ENCODE measurements at regions not wholly inside any gene's neighbourhood (a gene's known extent, or its start where the extent isn't known, plus 50 kb on each side); places are given as distances from the start of the nearest gene placed in this dataset.
"Not testable (repeated sequence)": the region's sequence is repeated elsewhere in the genome, so short reads cannot be mapped to it uniquely, and the experiment has no call there.

- DNase-seq, result peak; percentile 60
Observed at GRCh38 chr9:100714372-100715099, 136.7 kb downstream of the CAVIN4 start.

- peak; percentile 51 for DNase-seq
Observed at GRCh38 chr9:100715100-100715380, 137.2 kb downstream of the CAVIN4 start.

DNA sequence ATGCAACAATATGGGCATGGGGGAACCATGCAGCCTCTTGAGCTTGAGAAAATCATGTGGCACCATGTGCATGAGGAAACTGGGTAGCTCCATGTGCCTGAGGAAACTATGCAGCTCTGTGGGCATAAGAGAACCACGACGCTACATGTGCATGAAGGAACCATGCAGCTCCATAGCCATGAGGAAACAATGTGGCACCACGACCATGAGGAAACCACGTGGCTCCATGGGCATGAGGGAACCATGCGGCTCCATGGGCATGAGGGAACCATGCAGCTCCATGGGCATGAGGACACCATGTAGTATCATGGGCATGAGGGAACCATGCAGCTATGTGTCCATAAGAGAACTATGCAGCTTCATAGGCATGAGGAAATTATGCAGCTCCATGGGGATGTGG lies 140.8 kb downstream of the CAVIN4 start:
- DNase-seq, result no peak

DNA sequence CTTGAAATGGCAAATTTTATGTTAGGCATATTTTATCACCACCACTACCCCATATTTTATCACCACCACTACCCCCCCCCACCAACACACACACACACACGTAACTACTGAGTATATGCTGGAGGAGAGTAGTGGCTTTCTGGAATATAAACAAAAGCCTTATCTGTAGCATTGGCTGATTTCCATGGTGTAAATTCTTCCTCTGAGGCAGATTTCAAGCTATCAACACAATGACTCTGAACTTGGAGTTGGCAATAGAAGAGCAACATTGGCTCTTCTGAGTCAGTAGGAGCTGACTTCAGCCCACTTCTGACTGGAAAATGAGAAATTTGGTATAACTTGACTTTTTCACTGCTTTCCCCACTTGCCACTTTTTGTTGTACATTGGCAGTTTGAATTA lies 143.0 kb downstream of the CAVIN4 start:
- DNase-seq, result no peak

GRCh38 chr9:100724886-100725285 lies 147.0 kb downstream of the CAVIN4 start:
- DNase-seq, result peak; percentile 70

DNA sequence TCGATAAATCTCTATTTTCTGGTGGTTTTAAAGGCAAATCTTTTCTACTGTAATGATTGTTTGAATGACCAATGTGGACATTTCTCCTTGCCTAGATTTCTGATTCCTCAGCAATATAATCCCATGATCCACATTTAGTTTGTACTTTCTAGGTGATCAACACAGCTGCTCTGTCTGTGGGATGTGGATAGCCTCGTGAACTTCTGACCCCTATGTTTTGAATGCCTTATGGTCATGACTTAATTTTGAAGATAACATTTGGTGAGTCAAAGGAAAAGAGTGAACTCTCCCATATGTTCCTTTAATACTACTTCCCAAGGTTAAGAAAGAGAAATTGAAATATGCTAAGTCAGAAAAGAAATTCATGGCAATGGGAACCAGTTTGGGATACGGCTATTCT lies 147.5 kb downstream of the CAVIN4 start:
- DNase-seq, result no peak

DNA sequence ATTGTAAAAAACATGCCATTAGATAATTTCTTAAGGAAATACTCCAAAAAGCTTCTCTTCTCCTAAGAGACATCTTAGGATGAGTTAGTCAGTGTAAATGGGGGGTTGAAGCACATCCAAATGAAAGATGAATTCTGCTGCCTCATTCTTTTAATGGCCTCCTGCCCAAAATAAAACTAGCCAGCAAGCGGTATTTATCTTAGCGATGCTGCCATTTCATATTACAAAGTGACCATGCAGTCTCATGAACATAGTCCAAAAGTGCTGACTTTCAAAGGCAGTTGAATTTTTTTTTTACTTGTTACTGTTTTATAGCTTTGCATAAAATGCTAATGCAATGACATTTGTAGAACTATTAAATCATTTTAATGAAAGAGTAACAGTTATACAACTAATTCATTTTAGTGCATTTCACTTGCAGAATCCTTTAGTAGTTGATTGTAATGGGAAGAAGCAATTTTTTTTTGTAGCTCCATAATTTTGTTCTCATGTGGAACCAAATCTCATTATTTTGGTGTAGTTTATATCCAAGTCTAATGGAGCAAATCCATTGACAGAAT lies 151.5 kb downstream of the CAVIN4 start:
- DNase-seq, result no peak

- DNase-seq, result no peak
Observed at GRCh38 chr9:100730086-100730485, 152.2 kb downstream of the CAVIN4 start.

- DNase-seq, result no peak
Observed at GRCh38 chr9:100731038-100731556, 153.2 kb downstream of the CAVIN4 start.

GRCh38 chr9:100731557-100731956 lies 153.7 kb downstream of the CAVIN4 start:
- no peak for DNase-seq

- no peak for DNase-seq
Observed at GRCh38 chr9:100739208-100739607, 161.3 kb downstream of the CAVIN4 start.

GRCh38 chr9:100739666-100740065 lies 161.8 kb downstream of the CAVIN4 start:
- no peak for DNase-seq

- not testable (repeated sequence) for DNase-seq
Observed at GRCh38 chr9:100748930-100749329, 171.1 kb downstream of the CAVIN4 start.

DNA sequence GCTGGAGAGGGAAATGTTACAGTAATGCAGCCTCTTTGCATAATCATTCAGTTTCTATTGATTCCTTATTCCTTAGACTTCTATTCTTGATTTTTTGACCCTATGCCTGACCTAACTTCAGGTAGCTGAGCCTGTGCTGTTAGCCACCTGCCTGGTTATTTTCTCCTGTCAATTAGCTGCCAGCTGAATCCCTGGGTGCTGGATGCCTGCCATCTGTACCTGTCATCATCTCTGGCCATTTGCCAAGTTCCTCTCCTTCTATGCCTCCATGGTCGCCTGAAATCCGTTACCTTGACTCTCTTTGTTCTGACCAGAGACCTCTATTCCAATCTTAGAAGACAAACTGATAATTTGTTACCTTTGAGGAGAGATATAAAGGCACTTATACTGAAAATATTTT lies 178.3 kb downstream of the CAVIN4 start:
- peak; percentile 94 for DNase-seq

GRCh38 chr9:100759215-100759614 lies 181.3 kb downstream of the CAVIN4 start:
- DNase-seq, result no peak

DNA sequence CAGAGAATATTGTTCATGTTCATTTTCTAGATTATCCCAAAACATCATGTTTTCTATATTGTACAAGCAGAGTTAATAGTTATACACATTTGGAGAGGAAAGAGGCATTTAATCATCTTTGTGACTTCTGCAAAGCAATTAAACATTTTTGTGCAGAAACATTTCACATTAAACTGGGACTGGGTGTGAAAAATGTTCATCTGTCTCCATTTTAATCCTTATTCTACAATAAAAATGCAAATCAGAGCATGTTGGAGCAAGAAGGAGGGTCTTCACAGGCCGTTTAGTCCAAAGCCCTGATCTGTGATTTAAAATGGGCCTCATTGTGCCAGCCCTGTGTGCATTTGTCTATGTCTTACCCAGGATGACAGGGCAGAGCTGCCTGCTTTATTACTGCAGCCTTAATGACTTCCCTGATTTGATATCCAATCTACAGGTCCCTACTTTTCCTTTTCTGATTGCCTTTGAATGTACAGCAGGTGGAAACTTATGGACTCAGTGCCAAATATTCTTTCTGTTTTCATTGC lies 183.5 kb downstream of the CAVIN4 start:
- peak; percentile 51 for DNase-seq

DNA sequence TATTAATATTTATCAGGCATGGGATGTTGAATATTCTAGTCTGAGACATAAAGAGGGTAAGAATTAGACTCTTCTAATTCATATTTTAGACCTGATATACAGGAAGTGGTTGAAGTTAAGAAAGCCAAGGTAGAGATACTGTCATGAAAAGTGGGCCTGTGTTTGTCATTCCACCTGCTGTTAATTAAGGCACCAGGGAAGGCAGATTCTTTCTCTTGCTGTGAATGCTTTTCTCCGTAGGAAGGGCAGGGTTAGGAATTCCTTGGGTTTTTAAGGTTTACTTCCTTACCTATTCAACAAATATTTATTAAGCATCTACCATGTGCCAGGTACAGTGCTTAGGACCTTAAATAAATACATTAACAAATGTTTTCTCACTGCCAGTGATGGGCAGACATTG lies 196.4 kb downstream of the CAVIN4 start:
- DNase-seq, result no peak

DNA sequence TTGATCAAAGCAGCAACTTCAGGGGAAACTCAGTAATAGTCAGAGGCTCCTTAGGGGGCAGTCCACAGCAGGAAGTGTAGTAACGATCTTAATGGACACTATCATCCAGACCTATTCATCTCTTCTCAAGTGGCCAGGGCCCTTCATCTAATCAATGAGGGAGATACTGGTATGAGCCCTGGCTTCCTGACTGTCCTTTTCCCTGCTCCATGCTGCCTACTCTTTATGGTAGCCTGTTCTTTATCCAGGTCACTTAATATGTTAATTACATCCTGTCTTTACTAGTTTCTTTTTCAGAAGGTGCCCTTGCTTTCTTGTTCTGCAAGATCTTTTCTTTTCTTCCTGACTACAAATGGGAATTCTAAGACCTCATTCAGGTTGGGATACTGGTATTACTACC lies 197.1 kb downstream of the CAVIN4 start:
- DNase-seq, result no peak

DNA sequence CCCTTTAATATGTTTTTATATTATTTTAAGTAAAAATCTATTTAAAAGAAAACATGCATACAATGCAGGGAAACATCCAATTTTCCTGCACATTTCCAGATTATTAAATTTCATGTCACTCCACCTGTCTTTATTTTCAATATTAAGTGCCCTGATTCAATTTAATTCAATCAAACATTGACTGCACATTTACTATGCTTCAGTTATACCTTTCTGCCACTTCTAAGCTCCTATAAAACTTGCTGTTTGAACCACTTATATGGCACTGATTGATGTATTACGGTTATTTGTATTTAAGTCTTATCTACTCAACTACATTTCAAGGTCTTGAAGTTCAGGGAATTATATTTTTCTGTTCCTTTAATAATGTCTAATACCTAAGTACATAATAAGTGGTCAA lies 198.0 kb downstream of the CAVIN4 start:
- DNase-seq, result no peak

DNA sequence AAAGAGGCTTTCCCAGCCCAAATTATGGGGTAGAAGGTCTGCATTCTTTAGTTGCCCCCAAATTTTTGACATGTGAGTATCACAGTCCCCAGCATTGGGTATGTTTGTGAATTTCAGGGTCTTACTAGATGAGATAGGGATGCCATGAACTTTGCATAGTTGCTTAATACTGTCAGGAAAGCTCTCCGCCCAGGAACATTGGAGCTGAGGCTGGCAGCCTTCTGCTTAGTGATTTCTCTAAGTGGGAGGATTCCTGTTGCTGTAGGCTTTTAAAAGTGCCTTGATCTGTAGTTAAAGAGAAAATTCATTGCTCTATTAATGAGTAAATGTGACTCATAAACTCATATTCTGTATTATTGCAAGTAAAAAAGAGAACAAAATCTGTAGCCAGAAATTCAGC lies 206.9 kb downstream of the CAVIN4 start:
- DNase-seq, result no peak

DNA sequence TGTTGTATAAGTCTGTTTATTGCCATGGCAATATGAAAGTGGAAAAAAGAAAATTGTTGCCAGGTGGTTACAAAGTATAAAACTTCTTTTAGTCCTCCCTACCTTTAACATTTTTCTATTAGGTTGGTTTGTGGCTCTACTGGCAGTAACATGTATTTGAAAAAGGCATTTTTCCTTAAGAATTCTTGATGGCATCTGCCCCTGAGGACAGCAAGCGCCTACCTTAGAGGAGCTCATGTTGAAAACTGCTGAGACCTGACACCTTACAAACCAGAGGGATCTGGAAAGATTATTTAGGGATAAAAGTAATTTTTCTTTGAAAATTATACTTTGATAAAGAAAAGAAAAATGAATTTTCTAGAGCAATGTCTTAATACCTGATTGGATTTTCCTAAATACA lies 208.1 kb downstream of the CAVIN4 start:
- no peak for DNase-seq

GRCh38 chr9:100794738-100795269 lies 216.9 kb downstream of the CAVIN4 start:
- DNase-seq, result no peak

GRCh38 chr9:100803956-100804355 lies 224.6 kb upstream of the PLPPR1 start:
- DNase-seq, result no peak

- DNase-seq, result no peak
Observed at GRCh38 chr9:100811643-100812042, 216.9 kb upstream of the PLPPR1 start.

- no peak for DNase-seq
Observed at GRCh38 chr9:100813871-100814270, 214.7 kb upstream of the PLPPR1 start.

Measured in NCI-H1105 treated with DMSO at 0.1 percent for 48 hours (cell line).